GM19455 (cell line): ENCODE measurements at regions not wholly inside any gene's neighbourhood (a gene's known extent, or its start where the extent isn't known, plus 50 kb on each side); places are given as distances from the start of the nearest gene placed in this dataset.

Experiments
- ATAC-seq: cut with Tn5 transposase; IDR thresholded peaks from one replicate; pipeline ENCODE4 v1.9.1; 2021; ENCODE audit not compliant: unreplicated experiment

- ATAC-seq: no peak
Measured at GRCh38 chr11:28463826-28464225, 355.6 kb downstream of the METTL15 start.

GRCh38 chr11:28461846-28462245 lies 353.7 kb downstream of the METTL15 start:
- ATAC-seq: no peak

GRCh38 chr11:28461338-28461737 lies 353.1 kb downstream of the METTL15 start:
- ATAC-seq: no peak

GRCh38 chr11:28460348-28460747 lies 352.2 kb downstream of the METTL15 start:
- ATAC-seq: no peak

- ATAC-seq: no peak
Measured at GRCh38 chr11:28459912-28460311, 351.7 kb downstream of the METTL15 start.

GRCh38 chr11:28457481-28458065 lies 349.4 kb downstream of the METTL15 start:
- no peak for ATAC-seq

GRCh38 chr11:28448186-28448585 lies 340.0 kb downstream of the METTL15 start:
- no peak for ATAC-seq

- ATAC-seq: no peak
Measured at GRCh38 chr11:28447226-28447625, 339.0 kb downstream of the METTL15 start.

GRCh38 chr11:28442131-28442530 lies 333.9 kb downstream of the METTL15 start:
- ATAC-seq: no peak

GRCh38 chr11:28439403-28439802 lies 331.2 kb downstream of the METTL15 start:
- no peak for ATAC-seq

GRCh38 chr11:28420099-28420498 lies 311.9 kb downstream of the METTL15 start:
- no peak for ATAC-seq

GRCh38 chr11:28417601-28418323 lies 309.6 kb downstream of the METTL15 start:
- ATAC-seq: no peak

- ATAC-seq: no peak
Measured at GRCh38 chr11:28412029-28412428, 303.8 kb downstream of the METTL15 start.

- ATAC-seq: no peak
Measured at GRCh38 chr11:28401446-28401845, 293.3 kb downstream of the METTL15 start.

- no peak for ATAC-seq
Measured at GRCh38 chr11:28400331-28401100, 292.3 kb downstream of the METTL15 start.

- ATAC-seq: no peak
Measured at GRCh38 chr11:28393348-28393747, 285.2 kb downstream of the METTL15 start.

- no peak for ATAC-seq
Measured at GRCh38 chr11:28384418-28384817, 276.2 kb downstream of the METTL15 start.

GRCh38 chr11:28383456-28383855 lies 275.3 kb downstream of the METTL15 start:
- ATAC-seq: no peak
